Neuronal stem cell (in vitro differentiated cells): ENCODE measurements at regions not wholly inside any gene's neighbourhood (a gene's known extent, or its start where the extent isn't known, plus 50 kb on each side); places are given as distances from the start of the nearest gene placed in this dataset.

Experiments
- DNase-seq: peaks from one replicate; pipeline ENCODE4 v3.0.0-alpha.2; 2013; ENCODE audit warnings: low spot score
- H2AFZ ChIP-seq: one replicate; pipeline ENCODE4 v1.6.1; 2013; ENCODE audit warnings: mild to moderate bottlenecking, low read length, inconsistent platforms
- H2AK5ac ChIP-seq: 2 replicates; pipeline ENCODE4 v1.6.1; 2013; ENCODE audit warnings: low read depth, mild to moderate bottlenecking, inconsistent platforms, low read length, moderate library complexity, mixed read lengths
- H2BK120ac ChIP-seq: 2 replicates; pipeline ENCODE4 v1.6.1; 2013; ENCODE audit warnings: low read depth, mild to moderate bottlenecking, inconsistent platforms, low read length, moderate library complexity, mixed read lengths
- H2BK12ac ChIP-seq: one replicate; pipeline ENCODE4 v1.6.1; 2013; ENCODE audit warnings: low read length, inconsistent platforms
- H2BK15ac ChIP-seq: 2 replicates; pipeline ENCODE4 v1.6.1; 2013; ENCODE audit warnings: mild to moderate bottlenecking, low read length, inconsistent platforms, mixed read lengths
- H2BK5ac ChIP-seq: one replicate; pipeline ENCODE4 v1.6.1; 2013; ENCODE audit warnings: inconsistent platforms, mild to moderate bottlenecking, low read length, moderate library complexity
- H3K14ac ChIP-seq: one replicate; pipeline ENCODE4 v1.6.1; 2013; ENCODE audit warnings: low read length, inconsistent platforms
- H3K18ac ChIP-seq: 2 replicates; pipeline ENCODE4 v1.6.1; 2013; ENCODE audit warnings: low read length, inconsistent platforms
- H3K23ac ChIP-seq: 2 replicates; pipeline ENCODE4 v1.6.1; 2013; ENCODE audit warnings: low read depth, mild to moderate bottlenecking, mixed read lengths, low read length, inconsistent platforms; ENCODE audit not compliant: poor library complexity
- H3K27ac ChIP-seq: replicated peaks from 3 replicates; pipeline ENCODE4 v1.5.1; 2013; ENCODE audit warnings: low read length, inconsistent platforms
- H3K27me3 ChIP-seq, 3 experiments: 2 replicates each; pipeline ENCODE4 v1.6.1; 2013; ENCODE audit warnings: low read length in 3 of 3, mild to moderate bottlenecking in 2 of 3, inconsistent platforms in 1 of 3, low read depth in 1 of 3, mixed read lengths in 1 of 3, moderate library complexity in 1 of 3; ENCODE audit not compliant: control insufficient read depth in 3 of 3, insufficient read depth in 3 of 3
- H3K36me3 ChIP-seq, 2 donors: replicated peaks in 1 of 2; 2 replicates each; pipeline ENCODE4 v1.6.1; 2013; ENCODE audit warnings: low read length in 2 of 2; ENCODE audit not compliant: control insufficient read depth in 2 of 2, insufficient read depth in 2 of 2
- H3K4ac ChIP-seq: 2 replicates; pipeline ENCODE4 v1.6.1; 2013; ENCODE audit warnings: inconsistent platforms, mild to moderate bottlenecking, low read length, moderate library complexity
- H3K4me1 ChIP-seq, 2 donors: 1 replicate in 1 of 2; 2 replicates in 1 of 2; pipeline ENCODE4 v1.6.1; 2013; ENCODE audit warnings: low read length in 2 of 2, low read depth in 1 of 2; ENCODE audit not compliant: control insufficient read depth in 2 of 2, insufficient read depth in 1 of 2
- H3K4me2 ChIP-seq: one replicate; pipeline ENCODE4 v1.6.1; 2013; ENCODE audit warnings: mild to moderate bottlenecking, low read length, inconsistent platforms; ENCODE audit not compliant: insufficient read depth, poor library complexity, severe bottlenecking
- H3K4me3 ChIP-seq, 2 donors: 2 replicates each; pipeline ENCODE4 v1.5.1; 2013; ENCODE audit warnings: low read length in 2 of 2, mild to moderate bottlenecking in 2 of 2, inconsistent platforms in 1 of 2, moderate library complexity in 1 of 2
- H3K79me1 ChIP-seq: one replicate; pipeline ENCODE4 v1.6.1; 2013; ENCODE audit warnings: low read depth, mild to moderate bottlenecking, inconsistent platforms, low read length, moderate library complexity
- H3K9ac ChIP-seq: one replicate; pipeline ENCODE4 v1.6.1; 2013; ENCODE audit warnings: mild to moderate bottlenecking, low read depth, low read length, inconsistent platforms; ENCODE audit not compliant: poor library complexity
- H3K9me3 ChIP-seq, 2 donors: replicated peaks in 1 of 2; 2 replicates each; pipeline versions ENCODE3 to v1.6.1; 2013; ENCODE audit warnings: low read length in 2 of 2, mild to moderate bottlenecking in 2 of 2, inconsistent platforms in 1 of 2, low read depth in 1 of 2, mixed read lengths in 1 of 2, moderate library complexity in 1 of 2; ENCODE audit not compliant: control insufficient read depth in 2 of 2, insufficient read depth in 1 of 2
- H4K8ac ChIP-seq: one replicate; pipeline ENCODE4 v1.6.1; 2013; ENCODE audit warnings: low read depth, mild to moderate bottlenecking, inconsistent platforms, low read length, moderate library complexity
- H4K91ac ChIP-seq: one replicate; pipeline ENCODE4 v1.6.1; 2013; ENCODE audit warnings: low read length, low read depth, mild to moderate bottlenecking, inconsistent platforms; ENCODE audit not compliant: poor library complexity
- WGBS, 2 donors: extraction: QIAGEN DNeasy Blood & Tissue Kit; methylation state at CpG; one replicate each; pipeline ENCODE4 v1.1.7; 2013; ENCODE audit warnings: missing lambda C conversion rate in 2 of 2, mixed read lengths in 1 of 2; ENCODE audit not compliant: insufficient read length in 2 of 2, insufficient replicate concordance in 1 of 2; ENCODE audit errors: extremely low coverage in 2 of 2; 5-methylcytosine and 5-hydroxymethylcytosine counted together

GRCh38 chr6:125509477-125509876 is 207.7 kb upstream of the HDDC2 start:
- no peak overlapping the region for H2BK120ac ChIP-seq
- no peak overlapping the region for H3K4me3 ChIP-seq
- no CpG with 5 or more reads among the region's 2 CpGs for WGBS, 2 donors
- no peak overlapping the region for H2AK5ac ChIP-seq
- H3K36me3 ChIP-seq: no peaks in the 10 kb centered on the region
- no peaks in the 10 kb centered on the region for H3K27me3 ChIP-seq
- H3K27ac ChIP-seq: no peak overlapping the region
- H3K4me1 ChIP-seq: no peaks in the 10 kb centered on the region
- H2BK15ac ChIP-seq: no peak overlapping the region
- no peak overlapping the region for H4K8ac ChIP-seq
- no peak for DNase-seq
- no peak overlapping the region for H2AFZ ChIP-seq
- H2BK5ac ChIP-seq: no peak overlapping the region
- no peak overlapping the region for H3K18ac ChIP-seq
- H3K23ac ChIP-seq: no peak overlapping the region
- H2BK12ac ChIP-seq: no peak overlapping the region
- no peak overlapping the region for H3K14ac ChIP-seq
- H3K4ac ChIP-seq: no peak overlapping the region
- H3K9ac ChIP-seq: no peak overlapping the region
- H4K91ac ChIP-seq: no peak overlapping the region
- H3K4me2 ChIP-seq: no peak overlapping the region
- H3K79me1 ChIP-seq: no peaks in the 10 kb centered on the region
- peaks cover 0 to 2% of the 10 kb centered on the region in 2 donors for H3K9me3 ChIP-seq

GRCh38 chr6:125510405-125510804 is 208.6 kb upstream of the HDDC2 start:
- peaks cover 0 to 2% of the 10 kb centered on the region in 2 donors for H3K9me3 ChIP-seq
- no peak overlapping the region for H4K8ac ChIP-seq
- H3K27ac ChIP-seq: no peak overlapping the region
- no peaks in the 10 kb centered on the region for H3K4me1 ChIP-seq
- no peak overlapping the region for H2BK15ac ChIP-seq
- no CpG with 5 or more reads among the region's 2 CpGs for WGBS, 2 donors
- no peak overlapping the region for H3K9ac ChIP-seq
- no peaks in the 10 kb centered on the region for H3K27me3 ChIP-seq
- H2BK12ac ChIP-seq: no peak overlapping the region
- H3K4me2 ChIP-seq: no peak overlapping the region
- H3K18ac ChIP-seq: no peak overlapping the region
- H3K36me3 ChIP-seq: no peaks in the 10 kb centered on the region
- no peak overlapping the region for H2AFZ ChIP-seq
- H3K4me3 ChIP-seq: no peak overlapping the region
- H3K23ac ChIP-seq: no peak overlapping the region
- no peak overlapping the region for H4K91ac ChIP-seq
- H3K14ac ChIP-seq: no peak overlapping the region
- no peaks in the 10 kb centered on the region for H3K79me1 ChIP-seq
- no peak overlapping the region for H2BK120ac ChIP-seq
- no peak for DNase-seq
- no peak overlapping the region for H2AK5ac ChIP-seq
- H3K4ac ChIP-seq: no peak overlapping the region
- no peak overlapping the region for H2BK5ac ChIP-seq

- H3K4me3 ChIP-seq: no peak overlapping the region
- H3K23ac ChIP-seq: no peak overlapping the region
- H2BK5ac ChIP-seq: no peak overlapping the region
- H3K36me3 ChIP-seq: no peaks in the 10 kb centered on the region
- no peak overlapping the region for H3K14ac ChIP-seq
- no peak for DNase-seq
- H2BK12ac ChIP-seq: no peak overlapping the region
- H3K4me1 ChIP-seq: no peaks in the 10 kb centered on the region
- no peak overlapping the region for H3K4me2 ChIP-seq
- no peak overlapping the region for H2AK5ac ChIP-seq
- no peak overlapping the region for H2BK15ac ChIP-seq
- H3K9me3 ChIP-seq: peaks cover 0 to 2% of the 10 kb centered on the region in 2 donors
- no peak overlapping the region for H3K27ac ChIP-seq
- no peak overlapping the region for H3K4ac ChIP-seq
- H3K18ac ChIP-seq: no peak overlapping the region
- no peak overlapping the region for H2AFZ ChIP-seq
- no peak overlapping the region for H4K8ac ChIP-seq
- H3K79me1 ChIP-seq: no peaks in the 10 kb centered on the region
- H4K91ac ChIP-seq: no peak overlapping the region
- H3K27me3 ChIP-seq: no peaks in the 10 kb centered on the region
- no CpG with 5 or more reads among the region's 2 CpGs for WGBS, 2 donors
- H2BK120ac ChIP-seq: no peak overlapping the region
- H3K9ac ChIP-seq: no peak overlapping the region
These were observed 210.1 kb upstream of the HDDC2 start for GRCh38 chr6:125511809-125512396.

DNA sequence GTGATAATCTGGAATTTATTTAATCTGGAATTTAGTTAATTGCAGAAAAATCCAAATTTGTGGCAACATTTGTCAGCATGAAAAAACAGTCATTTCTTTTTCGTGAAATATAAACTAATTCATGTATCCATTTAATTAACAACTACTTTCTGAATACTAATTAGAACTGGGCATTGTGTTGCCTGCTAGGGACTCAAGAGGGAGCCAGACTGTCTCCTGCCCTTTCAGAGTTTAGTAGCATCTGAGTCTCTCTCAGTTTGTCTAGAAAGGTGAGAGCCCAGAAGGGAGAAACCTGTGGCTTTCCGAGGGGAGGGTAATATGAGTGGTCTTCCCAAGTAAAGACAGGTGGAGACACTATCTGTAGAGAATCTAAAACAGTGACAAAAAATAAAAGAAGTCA is 210.9 kb upstream of the HDDC2 start:
- Histone ChIP-seq H2AFZ (no peak overlapping the region), H3K27me3 (no peaks in the 10 kb centered on the region), H4K8ac (no peak overlapping the region), H4K91ac (no peak overlapping the region), H3K4me3 (no peak overlapping the region), H2AK5ac (no peak overlapping the region), H2BK15ac (no peak overlapping the region), H3K14ac (no peak overlapping the region), H3K4me2 (no peak overlapping the region), H3K27ac (no peak overlapping the region), H3K79me1 (no peaks in the 10 kb centered on the region), H3K23ac (no peak overlapping the region), H3K18ac (no peak overlapping the region), H3K4ac (no peak overlapping the region), H2BK5ac (no peak overlapping the region), H2BK12ac (no peak overlapping the region), H3K4me1 (no peaks in the 10 kb centered on the region), H3K36me3 (no peaks in the 10 kb centered on the region), H3K9ac (no peak overlapping the region), H3K9me3 (no peaks in the 10 kb centered on the region), H2BK120ac (no peak overlapping the region)
- WGBS, 2 donors: no CpG with 5 or more reads among the region's 2 CpGs
- no peak for DNase-seq
